Breast epithelium (tissue), 3 donors: ENCODE measurements at regions not wholly inside any gene's neighbourhood (a gene's known extent, or its start where the extent isn't known, plus 50 kb on each side); places are given as distances from the start of the nearest gene placed in this dataset.

Experiments
- POLR2AphosphoS5 ChIP-seq, 3 donors: sonication (generic); formaldehyde crosslinking; IDR thresholded peaks; one replicate each; pipeline ENCODE4 v1.6.1; 2017; ENCODE audit warnings: antibody characterized with exemption in 3 of 3
- TF ChIP-seq, protein P1 (sequence below), 3 donors: fragments of 450-650 bp; IDR thresholded peaks; one replicate each; pipeline ENCODE4 v1.5.1; 2016 to 2017; ENCODE audit warnings: antibody characterized with exemption in 3 of 3, mild to moderate bottlenecking in 3 of 3, moderate library complexity in 3 of 3

DNA sequence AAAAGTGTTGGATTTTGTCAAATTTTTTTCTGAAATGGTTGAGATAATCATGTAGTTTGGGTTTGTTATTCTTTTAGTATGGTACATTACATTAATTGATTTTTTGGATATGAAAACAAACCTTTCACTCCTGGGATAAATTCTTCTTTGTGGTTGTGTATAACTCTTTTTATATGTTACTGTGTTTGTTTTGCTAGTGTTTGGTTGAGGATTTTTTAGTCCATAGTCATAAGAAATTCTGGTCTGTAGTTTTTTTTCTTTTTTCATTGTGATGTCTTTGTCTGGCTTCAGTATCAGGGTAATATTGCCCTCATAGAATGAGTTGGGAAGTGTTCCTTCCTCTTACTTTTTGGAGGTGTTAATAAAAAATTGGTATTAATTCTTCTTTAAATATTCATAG lies 122.2 kb upstream of the ATXN1 start:
- TF ChIP-seq, protein P1, sequence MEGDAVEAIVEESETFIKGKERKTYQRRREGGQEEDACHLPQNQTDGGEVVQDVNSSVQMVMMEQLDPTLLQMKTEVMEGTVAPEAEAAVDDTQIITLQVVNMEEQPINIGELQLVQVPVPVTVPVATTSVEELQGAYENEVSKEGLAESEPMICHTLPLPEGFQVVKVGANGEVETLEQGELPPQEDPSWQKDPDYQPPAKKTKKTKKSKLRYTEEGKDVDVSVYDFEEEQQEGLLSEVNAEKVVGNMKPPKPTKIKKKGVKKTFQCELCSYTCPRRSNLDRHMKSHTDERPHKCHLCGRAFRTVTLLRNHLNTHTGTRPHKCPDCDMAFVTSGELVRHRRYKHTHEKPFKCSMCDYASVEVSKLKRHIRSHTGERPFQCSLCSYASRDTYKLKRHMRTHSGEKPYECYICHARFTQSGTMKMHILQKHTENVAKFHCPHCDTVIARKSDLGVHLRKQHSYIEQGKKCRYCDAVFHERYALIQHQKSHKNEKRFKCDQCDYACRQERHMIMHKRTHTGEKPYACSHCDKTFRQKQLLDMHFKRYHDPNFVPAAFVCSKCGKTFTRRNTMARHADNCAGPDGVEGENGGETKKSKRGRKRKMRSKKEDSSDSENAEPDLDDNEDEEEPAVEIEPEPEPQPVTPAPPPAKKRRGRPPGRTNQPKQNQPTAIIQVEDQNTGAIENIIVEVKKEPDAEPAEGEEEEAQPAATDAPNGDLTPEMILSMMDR (IDR thresholded peaks at IDR 0.05), result no peak
- no peak for TF ChIP-seq POLR2AphosphoS5 (IDR thresholded peaks at IDR 0.05)
